ENCODE measurements at regions not wholly inside any gene's neighbourhood (a gene's known extent, or its start where the extent isn't known, plus 50 kb on each side); places are given as distances from the start of the nearest gene placed in this dataset.

GRCh38 chr4:148828291-148828690, 386.1 kb upstream of the NR3C2 start:
- ATAC-seq (no peak), DNase-seq (ENCODE audit: low spot score) (no peak)

DNA sequence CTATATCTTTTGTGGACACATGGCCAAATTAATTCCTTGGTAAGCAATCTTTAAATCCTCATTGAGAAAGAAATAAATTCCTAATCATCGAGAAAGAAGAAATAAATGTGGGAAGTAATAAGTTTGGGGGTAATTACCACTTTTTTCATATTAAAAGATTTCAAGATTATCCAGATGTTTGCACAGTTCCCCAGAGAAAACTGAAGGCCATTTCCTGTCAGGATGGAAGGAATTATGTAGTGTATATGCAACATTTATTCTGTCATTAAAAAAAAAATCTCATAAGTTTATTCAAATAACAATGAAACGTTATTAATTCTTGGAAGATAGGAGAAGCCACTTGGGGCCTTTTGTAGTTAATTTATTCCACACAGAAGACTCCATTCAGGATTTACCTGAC, 385.6 kb upstream of the NR3C2 start:
- no peak for DNase-seq (ENCODE audit: low spot score)
- ATAC-seq: no peak

DNA sequence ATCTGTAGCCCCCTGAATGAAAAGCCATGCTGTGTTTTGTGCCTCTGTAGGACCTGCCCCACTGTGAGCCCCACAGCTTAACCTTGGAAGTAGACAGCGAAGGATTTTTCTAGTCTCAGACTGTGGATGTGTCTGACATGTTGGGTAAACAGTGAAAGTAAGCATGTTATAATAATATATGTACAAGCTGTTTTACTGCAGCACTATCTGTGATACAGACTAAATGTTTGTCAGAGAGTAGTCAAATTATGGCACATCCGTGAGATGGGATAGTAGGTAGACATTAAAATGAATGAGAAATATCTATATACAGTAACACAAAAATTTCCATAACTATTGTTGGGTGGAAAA, 381.2 kb upstream of the NR3C2 start:
- ATAC-seq (no peak), DNase-seq (ENCODE audit: low spot score) (no peak)

GRCh38 chr4:148822572-148823418, 380.6 kb upstream of the NR3C2 start:
- DNase-seq (ENCODE audit: low spot score) (no peak), ATAC-seq (no peak)

GRCh38 chr4:148814030-148814429, 371.8 kb upstream of the NR3C2 start:
- ATAC-seq (no peak), DNase-seq (ENCODE audit: low spot score) (no peak)

DNA sequence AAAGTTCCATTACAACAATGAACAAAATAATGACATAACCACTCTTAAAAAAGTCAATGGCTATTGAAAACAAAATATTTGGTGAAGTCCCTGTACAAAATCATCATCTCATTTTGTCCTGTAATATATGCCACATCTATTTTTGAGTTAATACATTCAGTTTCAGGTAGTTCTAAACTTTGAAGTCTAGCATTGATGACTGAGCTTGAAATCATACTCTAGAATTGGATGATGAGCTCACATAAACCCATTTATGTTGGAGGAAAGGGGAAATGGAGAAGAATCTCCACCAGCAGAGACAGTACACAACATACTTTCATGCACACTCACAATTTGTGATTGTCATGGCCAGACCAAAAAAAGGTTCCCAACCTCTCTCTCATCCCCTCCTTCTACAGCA, 371.1 kb upstream of the NR3C2 start:
- DNase-seq (ENCODE audit: low spot score) (no peak), ATAC-seq (no peak)

GRCh38 chr4:148812101-148812500, 369.9 kb upstream of the NR3C2 start:
- ATAC-seq (no peak), DNase-seq (ENCODE audit: low spot score) (no peak)

- ATAC-seq (no peak), DNase-seq (ENCODE audit: low spot score) (no peak)
Measured at GRCh38 chr4:148810461-148810860, 368.2 kb upstream of the NR3C2 start.

GRCh38 chr4:148808416-148808815, 366.2 kb upstream of the NR3C2 start:
- DNase-seq (ENCODE audit: low spot score) (no peak), ATAC-seq (no peak)

DNA sequence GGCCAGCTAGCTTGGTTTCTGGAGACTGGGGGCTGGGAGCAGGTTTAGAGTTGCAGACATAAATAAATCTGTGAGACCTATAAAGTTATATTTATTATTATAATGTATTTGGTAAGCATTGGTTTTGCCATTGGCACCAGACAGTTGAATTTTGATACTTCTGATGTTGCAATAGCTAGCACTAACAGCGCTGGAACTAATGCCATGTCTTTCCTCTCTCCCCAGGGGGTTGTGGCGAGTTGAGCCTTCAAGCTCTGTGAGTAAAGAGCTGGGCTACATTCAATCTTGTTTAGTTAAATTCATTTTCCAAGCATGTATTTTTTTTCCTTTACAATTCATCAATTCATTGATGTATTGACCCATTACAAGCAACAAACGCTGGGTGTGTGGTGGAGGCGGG, 358.7 kb upstream of the NR3C2 start:
- DNase-seq (ENCODE audit: low spot score): no peak
- ATAC-seq: no peak

DNA sequence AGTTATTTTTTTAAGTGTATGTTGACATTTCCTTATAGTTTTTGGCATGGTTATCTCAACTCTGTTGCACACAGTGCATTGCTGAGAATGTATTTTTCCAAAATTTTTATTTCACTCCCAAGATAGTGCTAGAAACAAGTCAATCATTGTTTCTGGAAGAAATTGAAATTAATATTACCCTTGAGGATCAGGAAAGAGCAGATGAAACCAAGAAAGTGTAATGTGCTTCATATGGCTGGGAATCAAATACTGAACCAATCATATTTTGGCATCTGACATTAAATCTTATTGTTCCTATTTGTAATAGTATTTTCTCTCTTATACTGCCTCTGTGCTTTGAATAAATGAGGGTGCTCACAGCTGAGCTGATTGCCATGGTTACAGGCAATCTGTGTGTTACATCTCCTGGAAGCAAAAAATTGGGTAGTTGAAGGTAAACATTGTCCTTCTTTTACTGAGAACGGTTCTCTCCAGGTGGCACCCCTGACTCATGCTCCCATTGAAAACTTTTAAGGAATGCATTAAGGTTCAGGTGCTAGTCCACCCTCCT, 358.2 kb upstream of the NR3C2 start:
- DNase-seq (ENCODE audit: low spot score) (no peak), ATAC-seq (no peak)

DNA sequence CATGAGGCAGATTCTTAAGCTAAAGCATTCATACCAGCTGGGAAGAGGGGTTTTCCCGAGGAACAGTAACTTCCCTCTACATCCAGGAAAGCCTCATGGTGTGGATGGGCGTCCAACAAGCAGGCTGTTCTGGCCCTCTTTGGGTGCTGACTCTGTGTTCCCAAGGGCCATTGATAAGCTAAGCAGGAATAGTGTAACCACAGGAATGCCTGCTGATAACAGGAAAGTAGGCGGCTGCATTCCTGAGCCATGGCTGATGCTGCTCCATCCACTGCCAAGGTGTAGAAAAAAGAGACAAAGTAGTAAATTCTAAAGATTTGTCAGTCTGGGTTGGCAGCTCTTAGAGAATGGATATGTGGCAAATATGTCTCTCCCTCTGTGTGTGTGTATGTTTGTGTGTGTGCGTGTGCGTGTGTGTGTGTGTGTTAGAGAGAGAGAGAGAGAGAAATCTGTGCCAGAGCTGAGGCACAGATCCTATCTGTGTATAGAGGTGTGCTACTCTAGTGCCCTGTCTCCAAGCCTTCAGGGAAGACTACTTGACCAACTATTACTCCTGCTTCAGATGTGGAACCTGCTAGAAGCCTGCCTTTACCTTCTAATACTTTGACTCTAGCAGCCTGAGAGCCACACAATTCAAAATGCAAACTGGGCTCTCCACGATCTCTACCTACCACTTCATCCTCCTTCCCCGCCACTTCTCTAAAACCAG, 353.1 kb upstream of the NR3C2 start:
- DNase-seq (ENCODE audit: low spot score) (no peak), ATAC-seq (no peak)

DNA sequence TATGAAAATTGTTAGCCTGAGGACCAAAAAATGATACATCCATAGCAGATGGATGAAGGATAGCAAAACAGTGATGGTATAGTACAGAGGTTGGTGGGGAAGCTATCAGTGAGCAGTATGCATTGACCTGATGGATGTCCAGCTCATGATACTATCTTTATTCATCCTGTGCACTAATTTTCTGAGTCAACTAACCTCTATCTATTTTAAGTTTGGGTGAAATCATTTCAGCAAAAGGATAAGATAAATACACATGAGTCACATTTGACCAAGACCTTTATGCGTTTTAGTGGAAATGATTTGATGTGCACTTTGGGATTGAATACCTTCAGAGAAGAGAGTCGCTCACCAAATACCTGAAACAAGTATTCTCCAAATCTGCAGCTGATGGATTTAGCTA, 351.0 kb upstream of the NR3C2 start:
- ATAC-seq: no peak
- DNase-seq (ENCODE audit: low spot score): no peak

DNA sequence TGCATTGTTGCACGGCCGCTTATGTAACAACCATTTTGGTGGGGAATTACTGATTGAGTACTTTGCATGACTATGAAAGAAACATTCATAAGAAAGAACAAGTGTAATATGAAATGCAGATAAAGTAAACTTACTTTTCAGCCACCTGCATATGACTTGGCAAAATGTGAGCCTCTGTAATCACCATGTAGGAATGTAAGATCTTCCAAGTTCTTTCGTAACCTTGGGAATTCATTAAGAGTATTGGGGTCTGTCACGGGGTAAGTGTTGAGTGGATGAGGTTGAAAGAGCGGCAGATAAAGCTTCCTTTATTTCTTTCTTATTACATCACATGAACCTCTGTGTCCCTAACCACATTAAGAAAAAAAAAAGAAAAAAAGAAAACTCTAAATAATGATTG, 348.5 kb upstream of the NR3C2 start:
- DNase-seq (ENCODE audit: low spot score) (no peak), ATAC-seq (no peak)

DNA sequence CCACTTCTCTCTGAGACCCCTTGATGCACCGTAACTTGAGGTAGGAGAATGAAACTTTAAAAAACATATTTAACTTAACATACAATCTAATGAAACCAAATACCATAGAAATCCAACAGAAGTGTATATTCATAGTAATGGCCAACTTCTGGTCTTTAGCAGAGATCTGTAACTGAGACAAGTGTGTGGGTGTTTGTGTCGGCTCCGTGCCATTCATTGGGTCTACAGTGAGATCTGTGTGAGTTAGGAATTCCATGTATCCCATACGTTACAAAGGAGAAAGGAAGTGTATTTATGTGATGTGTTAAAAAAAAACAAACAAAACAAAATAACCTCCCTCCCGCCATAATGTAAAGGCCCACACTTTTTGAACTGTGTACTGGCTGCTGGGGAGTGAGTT, 348.0 kb upstream of the NR3C2 start:
- no peak for ATAC-seq
- no peak for DNase-seq (ENCODE audit: low spot score)

- ATAC-seq (no peak), DNase-seq (ENCODE audit: low spot score) (no peak)
Measured at GRCh38 chr4:148787831-148788477, 345.7 kb upstream of the NR3C2 start.

- DNase-seq (ENCODE audit: low spot score) (no peak), ATAC-seq (no peak)
Measured at GRCh38 chr4:148787285-148787684, 345.1 kb upstream of the NR3C2 start.

DNA sequence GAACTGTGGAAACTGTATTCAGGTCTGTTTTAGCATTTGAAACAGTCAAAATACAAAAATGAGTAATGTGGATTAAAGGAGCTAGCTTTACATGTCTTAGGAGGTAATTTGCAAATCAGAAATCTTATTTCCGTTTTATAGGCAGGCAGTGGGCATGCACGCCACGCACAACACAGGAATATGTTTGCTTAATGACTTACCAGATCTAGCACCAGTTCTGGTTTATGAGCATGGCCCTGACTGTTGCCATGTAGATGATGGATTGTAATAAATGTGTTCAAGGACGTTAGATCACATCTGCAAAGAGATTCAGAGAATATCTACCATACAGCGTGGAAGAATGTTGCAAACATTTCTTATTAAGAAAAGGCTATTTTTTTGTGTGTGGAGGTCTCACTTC, 344.5 kb upstream of the NR3C2 start:
- ATAC-seq: no peak
- DNase-seq (ENCODE audit: low spot score): no peak

GRCh38 chr4:148782284-148782683, 340.1 kb upstream of the NR3C2 start:
- DNase-seq (ENCODE audit: low spot score) (no peak), ATAC-seq (no peak)

DNA sequence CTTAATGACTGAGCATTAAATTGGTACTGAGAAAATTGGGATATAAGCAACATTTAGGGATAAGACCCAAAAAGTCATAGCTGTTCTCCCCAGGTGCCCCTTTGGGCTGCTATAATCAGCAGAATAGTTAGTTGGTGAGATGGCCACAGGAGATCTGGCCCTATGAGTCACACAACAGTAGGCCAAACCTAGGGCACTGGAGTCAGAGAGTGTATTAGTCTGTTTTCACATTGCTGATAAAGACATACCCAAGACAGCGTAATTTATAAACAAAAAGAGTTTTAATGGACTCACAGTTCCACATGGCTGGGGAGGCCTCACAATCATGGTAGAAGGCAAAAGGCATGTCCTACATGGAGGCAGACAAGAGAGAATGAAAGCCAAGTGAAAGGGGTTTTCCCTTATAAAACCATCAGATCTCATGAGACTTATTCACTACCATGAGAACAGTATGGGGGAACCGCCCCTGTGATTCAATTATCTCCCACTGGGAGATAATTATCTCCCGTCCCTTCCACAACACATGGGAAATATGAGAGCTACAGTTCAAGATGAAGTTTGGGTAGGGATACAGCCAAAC, 338.3 kb upstream of the NR3C2 start:
- no peak for ATAC-seq
- DNase-seq (ENCODE audit: low spot score): no peak

GRCh38 chr4:148779771-148780170, 337.6 kb upstream of the NR3C2 start:
- DNase-seq (ENCODE audit: low spot score) (no peak), ATAC-seq (no peak)
